NCI-H146 treated with DMSO at 0.1 percent for 48 hours (cell line): ENCODE measurements at regions not wholly inside any gene's neighbourhood (a gene's known extent, or its start where the extent isn't known, plus 50 kb on each side); places are given as distances from the start of the nearest gene placed in this dataset.
A peak's percentile ranks its signal among the peaks of the same experiment; 100 is the strongest.

Source experiments
- DNase-seq: peaks from one replicate; lab custom pipeline; 2025; ENCODE audit not compliant: unreplicated experiment; lab: John Stamatoyannopoulos, UW

GRCh38 chr7:153005750-153006435, 246.3 kb downstream of the ACTR3B start:
- DNase-seq: no peak

GRCh38 chr7:153006452-153006851, 246.9 kb downstream of the ACTR3B start:
- no peak for DNase-seq

GRCh38 chr7:153006911-153007310, 247.4 kb downstream of the ACTR3B start:
- no peak for DNase-seq

GRCh38 chr7:153010416-153010815, 250.9 kb downstream of the ACTR3B start:
- DNase-seq: no peak

- no peak for DNase-seq
These were observed 252.7 kb downstream of the ACTR3B start for GRCh38 chr7:153012203-153012602.

- DNase-seq: no peak
These were observed 257.7 kb downstream of the ACTR3B start for GRCh38 chr7:153017223-153017622.

- no peak for DNase-seq
These were observed 262.0 kb downstream of the ACTR3B start for GRCh38 chr7:153021542-153021941.

- peak; percentile 49 for DNase-seq
These were observed 263.1 kb downstream of the ACTR3B start for GRCh38 chr7:153022475-153023193.

- DNase-seq: no peak
These were observed 263.6 kb downstream of the ACTR3B start for GRCh38 chr7:153023194-153023592.

GRCh38 chr7:153027210-153027609, 267.7 kb downstream of the ACTR3B start:
- DNase-seq: no peak

GRCh38 chr7:153027904-153028303, 268.4 kb downstream of the ACTR3B start:
- no peak for DNase-seq

GRCh38 chr7:153030976-153031375, 271.4 kb downstream of the ACTR3B start:
- no peak for DNase-seq

GRCh38 chr7:153034791-153035190, 275.2 kb downstream of the ACTR3B start:
- DNase-seq: no peak

- no peak for DNase-seq
These were observed 277.0 kb downstream of the ACTR3B start for GRCh38 chr7:153036396-153037063.

GRCh38 chr7:153043440-153043839, 283.9 kb downstream of the ACTR3B start:
- DNase-seq: no peak

- no peak for DNase-seq
These were observed 285.4 kb downstream of the ACTR3B start for GRCh38 chr7:153044981-153045380.

- DNase-seq: no peak
These were observed 287.8 kb downstream of the ACTR3B start for GRCh38 chr7:153047079-153047959.

- DNase-seq: no peak
These were observed 292.7 kb downstream of the ACTR3B start for GRCh38 chr7:153052206-153052605.

- DNase-seq: no peak
These were observed 302.5 kb downstream of the ACTR3B start for GRCh38 chr7:153061910-153062528.

- DNase-seq: no peak
These were observed 305.5 kb downstream of the ACTR3B start for GRCh38 chr7:153065051-153065450.

- DNase-seq: no peak
These were observed 307.2 kb downstream of the ACTR3B start for GRCh38 chr7:153066711-153067110.
